Muscle of arm (tissue), 1 donor: ENCODE measurements at regions not wholly inside any gene's neighbourhood (a gene's known extent, or its start where the extent isn't known, plus 50 kb on each side); places are given as distances from the start of the nearest gene placed in this dataset.

ENCODE experiments used
- DNase-seq: peaks from one replicate; pipeline ENCODE4 v3.0.0-alpha.2; 2013

DNA sequence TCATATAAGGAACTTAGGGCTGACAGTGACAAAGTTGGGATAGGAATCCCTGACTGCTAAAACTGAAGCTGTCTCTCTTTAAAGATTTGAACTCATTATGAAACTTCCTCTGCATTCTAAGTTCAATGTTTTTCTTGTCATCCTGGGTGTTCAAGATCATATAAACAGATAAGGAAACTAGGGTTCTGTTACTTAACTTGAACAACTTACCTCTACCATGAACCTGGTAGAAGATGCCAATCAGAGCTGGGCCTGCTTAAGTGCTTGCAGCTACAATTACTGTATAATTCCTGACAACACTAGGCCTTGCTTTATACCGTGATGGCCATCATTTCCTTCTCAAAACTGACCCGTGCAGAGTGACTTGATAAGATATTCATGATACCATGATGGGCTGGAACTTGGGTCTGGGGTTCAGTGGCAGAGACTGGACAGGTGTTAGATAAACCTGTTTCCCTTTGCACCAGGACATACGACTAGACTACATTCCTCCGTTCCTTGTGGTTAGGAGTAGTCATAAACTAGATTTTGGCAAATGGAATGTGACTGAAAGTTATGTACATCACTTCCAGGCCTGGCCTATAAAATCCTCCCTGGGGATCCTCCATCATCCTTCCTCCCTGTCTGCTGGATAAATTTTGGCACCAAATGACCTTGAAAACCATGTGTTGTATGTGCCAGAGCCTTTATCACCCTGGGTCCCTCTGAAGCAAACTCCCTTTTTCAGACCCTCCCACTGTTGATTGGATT lies 172.2 kb upstream of the PRICKLE1 start:
- DNase-seq: no peak

DNA sequence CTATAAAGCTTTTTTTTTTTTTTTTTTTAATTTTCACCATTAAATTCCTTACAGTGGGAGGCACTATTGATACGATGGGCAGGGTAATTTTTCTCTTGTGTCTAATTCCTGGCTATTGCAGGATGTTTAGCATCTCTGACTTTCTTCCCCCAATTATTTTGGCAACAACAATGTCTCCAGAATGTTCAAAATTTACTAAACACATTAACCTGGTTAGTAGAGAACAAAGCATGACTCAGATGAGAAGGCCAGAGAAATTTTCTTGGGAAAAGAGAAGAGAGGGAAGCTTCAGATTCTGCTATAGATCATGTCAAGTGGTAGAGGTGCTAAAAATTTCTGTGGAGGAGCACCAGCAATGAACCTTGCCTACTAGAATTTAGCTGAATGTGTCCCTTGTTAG lies 171.5 kb upstream of the PRICKLE1 start:
- no peak for DNase-seq

DNA sequence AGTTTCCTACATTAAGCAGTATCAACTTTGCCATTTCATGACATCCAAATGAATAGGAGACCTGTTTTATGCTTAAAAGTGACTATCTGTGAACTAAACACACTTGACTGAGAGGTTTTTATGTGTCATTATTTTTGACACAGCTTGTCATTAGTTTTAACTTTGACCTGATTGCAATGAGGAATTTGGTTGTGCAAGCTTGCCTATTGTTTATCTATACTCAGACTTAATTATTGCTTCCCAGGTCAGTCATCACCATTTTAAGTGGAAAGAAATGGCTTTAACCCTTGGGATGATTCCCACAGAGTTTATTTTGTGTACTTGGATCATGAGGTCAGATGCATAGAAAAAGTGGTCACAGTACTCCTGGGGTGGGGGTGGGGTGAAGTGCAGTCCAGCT lies 171.0 kb upstream of the PRICKLE1 start:
- DNase-seq: no peak

DNA sequence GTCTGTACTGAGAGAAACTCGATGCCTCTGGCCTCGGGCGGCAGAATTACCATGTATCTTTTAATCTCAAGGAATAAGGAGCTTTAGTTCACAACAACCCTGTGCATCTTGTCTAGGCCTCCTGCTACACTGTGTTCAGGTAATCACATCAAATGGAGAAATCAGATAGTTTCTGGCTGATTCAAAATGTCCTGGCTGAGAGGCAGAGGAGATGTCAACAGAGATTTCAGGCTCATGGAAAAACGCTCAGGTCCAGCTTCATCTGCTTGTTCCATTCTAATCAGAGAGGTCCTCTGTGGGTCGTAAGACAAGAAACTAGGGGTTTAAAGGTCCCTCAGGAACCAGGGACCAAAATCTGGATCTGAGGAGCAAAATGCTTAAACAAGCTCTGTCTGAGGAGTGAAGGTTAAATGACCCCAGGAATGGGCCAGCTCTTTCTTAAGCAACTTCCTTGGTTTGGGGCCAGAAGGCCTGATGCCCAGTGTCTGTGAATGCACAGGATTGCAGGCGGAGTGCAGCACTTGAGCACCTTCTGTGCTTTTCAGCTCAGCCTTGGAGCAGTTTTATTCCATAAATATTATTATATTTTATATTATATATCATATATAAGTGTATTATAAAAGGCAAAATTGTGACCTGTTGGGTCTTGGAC lies 170.2 kb upstream of the PRICKLE1 start:
- peak; percentile 85 for DNase-seq

DNA sequence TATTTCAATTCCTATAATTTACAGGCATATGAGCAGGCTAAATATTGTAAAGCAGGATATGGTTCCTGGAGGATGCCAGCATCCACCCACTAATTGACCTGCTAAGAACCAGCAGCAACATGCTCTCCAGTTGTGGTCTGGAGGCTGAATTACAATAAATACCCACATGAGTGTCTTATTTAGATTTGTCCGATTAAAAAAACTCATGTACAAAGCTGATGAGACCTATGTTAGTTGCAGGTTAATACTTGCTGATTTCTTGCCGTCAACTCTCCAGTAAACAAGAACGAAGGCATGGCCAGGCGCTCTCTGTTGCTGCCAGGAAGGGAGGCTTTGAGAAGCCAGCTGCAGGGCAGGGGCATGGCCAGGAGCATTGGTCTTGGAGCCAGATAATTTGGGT lies 169.3 kb upstream of the PRICKLE1 start:
- DNase-seq: no peak

DNA sequence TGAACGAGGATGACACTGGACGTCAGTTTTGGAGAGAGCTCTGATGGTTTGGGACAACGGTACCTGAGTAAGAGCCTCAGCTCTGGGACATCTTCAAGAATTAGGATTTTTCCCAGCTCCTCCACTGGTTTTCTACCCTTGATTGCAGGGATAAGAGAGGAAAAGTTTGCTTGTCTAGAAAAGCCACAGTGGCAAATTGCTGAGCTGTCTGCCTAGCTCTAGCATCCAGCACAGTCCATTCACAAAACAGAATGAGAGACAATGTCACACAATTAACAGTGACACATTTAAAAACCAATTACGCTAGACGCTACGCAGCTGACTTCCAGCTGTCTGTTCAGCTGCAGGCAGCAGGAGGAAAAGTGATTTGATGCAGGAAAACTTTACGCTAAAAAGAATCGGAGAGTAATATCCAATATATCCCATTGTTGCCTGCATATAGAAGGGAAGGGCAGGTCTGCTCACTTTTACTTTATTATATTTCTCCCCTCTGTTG lies 168.1 kb upstream of the PRICKLE1 start:
- DNase-seq: no peak

DNA sequence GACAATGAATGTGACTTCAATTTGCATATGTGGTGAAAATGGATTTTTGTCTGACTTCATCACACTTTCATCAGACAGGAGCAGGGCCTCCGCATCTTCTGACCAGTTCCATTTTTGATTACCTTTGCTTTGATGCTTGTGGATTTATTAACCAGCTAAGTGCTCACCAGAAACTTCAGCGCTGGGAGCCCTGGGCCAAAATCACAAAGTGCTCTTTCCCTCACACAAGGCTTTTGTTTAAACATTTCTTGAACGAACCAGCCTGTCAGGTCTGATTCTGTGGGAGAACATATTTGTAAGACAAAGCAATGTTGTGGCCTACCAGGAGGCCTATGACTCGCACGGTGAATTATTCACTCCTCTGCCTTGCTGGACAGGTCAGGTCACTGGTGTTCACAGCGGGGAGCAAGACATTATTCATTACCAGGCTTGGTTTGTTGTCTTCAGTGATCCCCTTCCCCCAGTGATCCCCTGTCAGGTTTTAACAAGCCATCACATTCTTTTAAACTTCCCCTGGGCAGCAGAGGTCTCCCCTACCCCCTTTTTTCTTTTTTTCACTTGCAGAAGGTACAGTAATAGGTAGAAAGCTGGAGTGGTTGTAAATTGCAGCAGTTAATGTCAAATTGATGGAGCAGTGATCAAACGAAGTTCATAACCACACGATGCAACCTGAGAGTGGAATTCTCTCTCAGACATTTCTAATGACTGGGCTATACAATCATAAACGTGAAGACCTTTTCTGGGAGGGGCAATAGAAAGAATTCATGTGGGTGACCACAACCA lies 167.5 kb upstream of the PRICKLE1 start:
- DNase-seq: no peak

DNA sequence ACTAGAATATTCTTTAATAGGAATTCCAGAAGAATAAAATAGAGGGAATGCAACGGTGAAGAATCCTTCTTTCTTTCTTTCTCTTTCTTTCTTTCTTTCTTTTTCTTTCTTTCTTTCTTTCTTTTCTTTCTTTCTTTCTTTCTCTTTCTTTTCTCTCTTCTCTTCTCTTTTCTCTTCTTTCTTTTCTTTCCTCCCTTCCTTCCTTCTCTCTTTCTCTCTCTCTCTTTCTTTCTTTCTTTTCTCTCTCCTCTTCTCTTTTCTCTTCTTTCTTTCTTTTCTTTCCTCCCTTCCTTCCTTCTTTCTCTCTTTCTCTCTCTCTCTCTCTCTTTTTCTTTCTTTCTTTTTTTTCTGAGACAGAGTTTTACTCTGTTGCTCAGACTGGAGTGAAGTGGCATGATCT lies 160.8 kb upstream of the PRICKLE1 start:
- DNase-seq: no peak

DNA sequence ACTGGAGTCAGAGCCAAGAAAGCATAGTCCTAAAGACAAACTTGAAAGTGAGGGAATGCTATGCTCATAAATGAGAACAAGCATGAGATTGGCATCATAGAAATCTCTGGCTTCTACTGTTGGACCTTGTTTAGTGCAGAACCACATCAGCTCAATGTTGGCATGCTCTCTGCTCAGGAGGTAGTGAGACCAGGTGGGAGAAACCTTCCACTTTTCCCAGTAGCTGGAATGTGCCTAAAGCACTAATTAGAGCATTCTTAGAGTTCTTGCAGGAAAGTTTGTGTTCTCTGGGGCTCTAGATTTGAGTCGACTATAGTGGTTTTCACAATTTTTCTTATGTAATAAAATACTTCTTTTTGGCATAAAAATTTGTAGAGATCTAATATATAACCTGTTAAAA lies 159.7 kb upstream of the PRICKLE1 start:
- no peak for DNase-seq

DNA sequence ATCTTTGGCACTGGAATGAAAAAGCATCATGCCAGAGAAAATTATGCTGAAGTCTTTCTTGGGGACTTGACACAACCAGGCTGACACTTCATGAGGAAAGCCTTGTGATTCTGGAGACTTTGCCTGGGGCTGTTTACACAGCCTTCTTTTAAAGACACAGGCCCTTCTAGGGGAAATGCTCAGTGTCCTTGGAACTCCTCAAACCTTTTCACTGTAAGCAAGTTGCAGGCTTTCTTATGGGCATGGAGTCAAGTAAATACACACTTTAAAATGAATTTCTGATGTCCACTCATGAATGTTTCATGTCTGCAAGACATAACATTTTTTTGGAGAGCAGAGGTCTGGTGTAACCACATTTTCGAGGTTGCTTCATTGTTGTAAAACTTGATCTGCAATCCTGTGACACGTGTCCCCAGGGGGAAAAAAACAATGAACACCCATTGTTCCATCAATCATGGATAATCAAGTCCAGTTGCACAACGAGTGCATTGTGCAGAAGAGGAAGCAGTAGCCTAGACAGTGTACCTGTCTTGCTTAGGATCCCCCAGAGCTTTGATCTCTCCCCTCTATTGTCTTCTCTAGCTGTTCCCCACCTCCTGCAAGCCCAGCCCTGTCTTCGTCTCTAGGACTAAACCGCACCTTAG lies 155.1 kb upstream of the PRICKLE1 start:
- no peak for DNase-seq

DNA sequence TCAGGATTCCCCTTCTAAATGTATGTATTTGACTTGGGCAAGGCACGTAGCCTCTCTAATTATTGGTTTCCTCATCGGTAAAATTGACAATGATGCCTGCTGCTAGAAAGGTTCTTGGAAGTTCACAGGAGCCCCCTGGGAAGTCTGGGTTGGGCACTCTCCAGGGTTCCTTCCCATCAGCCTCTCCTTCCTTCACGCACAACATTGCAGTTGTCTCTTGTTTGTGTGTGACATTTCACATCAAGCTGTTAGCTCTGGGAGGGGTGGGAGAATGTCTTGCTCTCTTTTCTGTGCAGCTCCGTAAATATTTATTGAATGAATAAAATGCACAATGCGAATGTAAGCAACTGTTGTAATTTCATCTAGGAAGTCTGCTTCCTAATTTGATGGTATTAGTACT lies 153.2 kb upstream of the PRICKLE1 start:
- DNase-seq: no peak

DNA sequence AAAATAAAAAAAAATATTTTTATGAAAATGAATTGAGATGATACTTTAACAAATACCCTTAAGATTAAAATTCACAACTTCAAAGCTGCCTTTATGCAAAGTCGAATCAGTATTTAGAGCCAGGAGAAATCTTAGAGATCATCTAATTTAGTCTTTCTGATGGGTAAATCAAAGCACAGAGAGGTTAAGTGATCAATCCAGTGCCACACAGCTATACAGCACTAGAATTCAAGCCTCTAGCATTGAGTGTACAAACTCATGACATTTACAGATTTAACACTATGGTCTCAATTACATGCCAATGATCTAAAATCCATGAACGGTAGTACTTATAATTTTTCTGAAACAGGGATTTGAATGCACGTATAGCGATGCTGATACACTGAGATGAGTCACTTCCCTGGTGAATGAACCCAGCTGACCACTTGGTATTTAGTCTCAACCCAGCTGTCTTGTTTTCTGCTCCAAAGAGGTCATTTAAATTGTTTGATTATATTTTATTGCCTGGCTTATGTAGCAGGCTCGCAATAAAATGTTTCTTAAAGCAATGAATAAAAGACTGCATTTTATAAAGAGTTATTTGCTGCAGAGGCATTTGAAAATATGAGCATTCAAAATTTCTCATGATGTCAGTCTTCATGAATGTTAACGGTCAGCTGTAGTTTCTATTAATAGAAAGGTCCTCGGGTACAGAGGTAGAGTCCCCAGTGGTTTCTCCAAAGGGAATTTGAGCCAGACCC lies 152.4 kb upstream of the PRICKLE1 start:
- DNase-seq: no peak

DNA sequence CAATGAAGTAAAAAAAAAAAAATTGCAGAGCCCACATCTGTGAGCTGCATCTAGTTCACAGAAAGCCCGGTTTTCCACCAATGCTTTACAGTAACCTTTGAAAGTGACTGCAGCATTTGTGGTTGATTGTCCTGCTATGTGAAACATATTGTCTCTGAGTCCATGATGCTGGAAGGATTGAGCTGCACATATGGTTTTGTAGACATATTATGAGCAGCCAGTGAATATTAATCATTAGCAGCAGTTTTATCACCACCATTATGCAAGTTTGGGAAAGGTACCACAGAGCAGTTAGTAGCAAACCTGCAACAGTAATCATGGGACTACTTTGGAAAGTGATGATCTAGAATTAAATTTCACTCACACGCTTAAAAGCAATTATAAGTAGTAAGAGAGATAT lies 151.5 kb upstream of the PRICKLE1 start:
- peak; percentile 49 for DNase-seq

DNA sequence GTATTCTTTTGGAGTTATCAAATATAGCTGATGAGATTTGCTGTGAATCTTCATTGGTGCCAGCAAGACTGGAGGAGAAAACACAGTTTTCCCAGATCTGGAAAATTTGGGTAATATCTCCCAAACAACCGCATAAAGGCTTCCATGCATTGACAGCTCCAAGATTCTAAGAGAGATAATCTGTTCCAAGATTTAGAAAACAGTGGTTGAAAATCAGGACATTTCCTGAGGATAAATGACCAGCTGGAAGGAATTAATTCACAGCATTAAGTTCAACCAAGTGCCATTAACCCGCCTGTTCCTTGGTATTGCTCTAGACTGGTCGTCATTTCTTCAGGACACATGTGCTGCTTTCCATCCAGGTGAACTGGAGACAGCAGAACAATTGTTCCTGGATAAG lies 147.9 kb upstream of the PRICKLE1 start:
- no peak for DNase-seq

DNA sequence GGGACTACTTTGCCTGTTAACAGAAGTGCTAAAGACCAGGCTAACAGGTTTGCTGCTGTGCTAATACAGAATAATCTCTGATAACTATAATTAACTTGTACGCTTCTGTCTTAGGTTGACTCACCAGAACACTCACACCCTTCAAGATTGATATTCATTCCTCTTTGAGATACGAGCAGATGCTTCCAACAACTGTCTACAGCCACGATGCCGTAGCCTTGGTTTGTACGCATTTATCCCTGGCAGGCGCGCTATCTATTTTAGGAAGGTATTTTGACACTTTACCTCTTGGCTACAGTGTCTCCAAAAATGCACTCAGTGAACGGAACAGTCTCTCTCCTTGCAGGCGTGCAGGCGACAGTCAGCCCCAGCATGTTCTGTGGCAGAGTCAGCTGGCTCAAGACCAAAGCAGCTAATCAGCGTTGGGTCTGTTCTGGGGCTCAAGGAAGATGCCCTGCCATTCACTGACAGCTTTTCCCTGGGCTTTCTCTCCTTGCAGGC lies 146.4 kb upstream of the PRICKLE1 start:
- no peak for DNase-seq

DNA sequence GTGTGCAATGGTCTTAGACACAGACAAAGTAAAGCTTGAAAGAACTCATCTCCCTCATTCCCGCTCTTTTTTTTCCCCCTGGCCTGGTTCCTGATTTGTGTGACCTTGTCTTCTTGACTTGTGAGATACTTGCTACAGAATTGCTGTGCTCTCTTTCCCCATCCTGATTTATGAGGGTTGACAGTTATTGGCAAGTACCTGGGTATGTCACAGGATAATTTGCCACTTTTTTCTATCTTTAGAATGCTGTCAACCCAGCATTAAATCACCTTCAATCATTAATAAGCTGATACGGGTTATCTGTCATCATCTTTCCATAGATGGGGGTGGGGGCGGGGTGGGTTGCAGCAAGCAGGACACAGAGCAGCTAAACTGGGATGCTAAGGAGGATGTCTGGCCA lies 144.4 kb upstream of the PRICKLE1 start:
- DNase-seq: no peak

DNA sequence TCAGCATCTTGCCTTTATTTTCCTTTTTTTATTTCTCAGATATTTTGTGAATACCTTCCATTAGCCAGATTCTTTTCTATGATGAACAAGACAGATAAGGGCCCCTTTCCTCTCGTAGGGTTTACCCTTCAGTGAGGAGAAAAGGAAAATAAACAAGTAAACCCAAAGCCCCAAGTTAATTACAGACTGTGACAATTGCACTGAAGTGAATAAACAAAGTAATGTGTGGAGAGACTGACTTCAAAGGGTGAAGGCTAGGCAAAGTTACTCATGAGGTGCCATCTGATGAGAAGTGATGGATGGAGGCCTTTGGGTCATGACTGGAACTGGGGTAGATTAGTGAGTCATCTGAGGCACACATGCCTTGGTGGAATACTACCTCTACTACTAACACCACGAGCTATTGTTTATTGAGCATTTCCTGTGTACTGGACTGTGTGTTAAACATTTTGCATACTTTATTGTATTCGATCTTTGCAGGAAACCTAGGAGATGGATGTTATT lies 143.4 kb upstream of the PRICKLE1 start:
- DNase-seq: no peak

DNA sequence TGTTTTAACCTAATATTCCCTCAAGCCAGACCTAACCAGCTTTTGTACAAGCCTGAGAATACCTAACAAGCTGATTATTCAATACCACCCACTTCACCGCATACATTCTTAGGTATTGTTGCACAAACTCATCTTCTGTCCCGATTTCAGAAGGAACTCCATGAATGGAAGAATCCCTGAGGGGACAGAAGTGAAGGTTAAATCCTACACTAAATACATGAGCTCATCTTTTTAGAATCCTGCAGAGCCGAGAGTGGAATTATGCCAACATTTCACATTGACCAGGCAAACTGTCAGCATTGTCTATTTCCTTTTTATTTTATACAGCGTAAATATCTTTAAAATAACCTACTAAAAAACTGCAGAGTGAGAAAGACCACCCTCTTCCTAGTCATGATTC lies 140.7 kb upstream of the PRICKLE1 start:
- DNase-seq: no peak

DNA sequence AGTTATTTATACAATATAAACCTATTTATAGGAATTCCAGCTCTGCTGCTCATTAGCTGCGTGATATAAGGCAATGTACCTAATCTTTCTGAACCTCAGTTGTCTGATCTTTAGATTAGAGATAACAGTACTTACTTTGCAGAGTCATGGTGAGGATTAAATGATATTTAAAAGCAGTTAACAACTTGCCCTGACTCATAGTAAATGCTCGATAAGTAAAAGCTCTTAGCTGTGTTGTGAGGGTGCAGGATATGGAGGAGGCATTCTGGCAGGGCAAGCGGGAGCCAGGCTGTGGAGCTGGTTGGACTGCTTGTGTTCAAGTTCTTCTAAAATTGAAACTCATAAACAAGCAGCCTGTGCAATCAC lies 140.0 kb upstream of the PRICKLE1 start:
- DNase-seq: no peak

DNA sequence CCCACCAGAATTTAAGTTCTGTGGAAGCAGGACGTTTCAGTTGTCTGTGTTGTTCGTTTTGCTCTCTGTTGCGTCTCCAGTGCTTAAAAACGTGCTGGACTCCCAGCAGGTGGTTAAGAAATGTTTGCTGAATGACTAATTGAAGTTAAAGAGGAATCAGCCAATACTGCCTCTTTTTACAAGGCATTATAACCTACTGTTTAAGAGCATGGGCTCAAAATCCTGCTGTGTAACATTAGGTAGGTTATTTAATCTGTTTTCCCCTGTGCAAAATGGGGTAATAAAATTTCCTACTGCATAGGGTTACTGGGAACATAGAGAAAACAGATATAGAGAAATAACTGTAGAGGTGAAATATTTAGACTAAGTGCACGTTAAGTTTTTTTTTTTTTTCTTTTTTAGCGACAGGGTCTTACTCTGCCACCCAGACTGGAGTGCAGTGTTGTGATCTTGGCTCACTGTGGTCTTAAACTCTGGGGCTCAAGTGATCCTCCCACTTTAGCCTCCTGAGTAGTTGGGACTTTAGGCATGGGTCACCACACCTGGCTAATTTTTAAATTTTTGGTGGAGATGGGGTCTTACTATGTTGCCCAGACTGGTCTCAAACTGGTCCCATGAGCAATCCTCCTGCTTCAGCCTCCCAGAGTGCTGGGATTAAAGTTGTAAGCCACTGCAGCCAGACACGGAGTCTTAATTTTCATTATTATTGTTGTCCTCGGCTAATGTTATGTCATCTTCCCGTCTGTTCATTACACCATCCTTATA lies 139.4 kb upstream of the PRICKLE1 start:
- DNase-seq: no peak

DNA sequence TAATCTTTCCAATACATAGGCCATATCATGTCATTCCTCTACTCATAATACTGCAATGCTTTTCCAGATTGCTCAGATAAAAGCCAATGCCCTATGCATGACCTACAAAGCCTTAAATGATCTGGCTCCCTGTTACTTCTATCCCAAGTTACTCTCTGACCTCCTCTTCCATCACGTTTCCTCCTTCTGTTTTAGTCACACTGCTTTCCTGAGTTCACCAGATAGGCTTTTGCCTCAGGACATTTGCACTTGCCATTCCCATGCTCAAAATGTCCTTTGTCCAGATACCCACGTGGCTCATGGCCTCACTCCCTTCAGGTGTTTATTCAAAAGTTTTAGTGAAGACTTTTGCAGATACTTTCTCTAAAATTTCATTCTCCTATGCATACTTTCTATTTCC lies 138.7 kb upstream of the PRICKLE1 start:
- DNase-seq: no peak
